Stomach (tissue), 8 donors: ENCODE measurements at regions not wholly inside any gene's neighbourhood (a gene's known extent, or its start where the extent isn't known, plus 50 kb on each side); places are given as distances from the start of the nearest gene placed in this dataset.
"Not testable (repeated sequence)": the region's sequence is repeated elsewhere in the genome, so short reads cannot be mapped to it uniquely, and the experiment has no call there.

Experiments
- DNase-seq, 2 donors: peaks; one replicate each; pipeline versions ENCODE4 v3.0.0 to v3.0.0-alpha.2; 2013 to 2019
- H3K27ac ChIP-seq, 5 donors: fragments of 200-600 bp in 4 of 5; sonication (generic) in 4 of 5; one replicate each; pipeline ENCODE4 v1.5.1; 2013 to 2019; ENCODE audit warnings: mild to moderate bottlenecking in 1 of 5, moderate library complexity in 1 of 5
- H3K27me3 ChIP-seq, 3 donors: fragments of 200-600 bp; sonication (generic); one replicate each; pipeline ENCODE4 v1.5.1; 2017 to 2019; ENCODE audit warnings: mixed run types in 1 of 3
- H3K36me3 ChIP-seq, 4 donors: fragments of 200-600 bp; sonication (generic); 1 replicate in 3 of 4; 2 replicates in 1 of 4; pipeline ENCODE4 v1.5.1; 2016 to 2019
- H3K4me1 ChIP-seq, 4 donors: fragments of 200-600 bp; sonication (generic); one replicate each; pipeline ENCODE4 v1.5.1; 2016 to 2019
- H3K4me3 ChIP-seq, 4 donors: fragments of 200-600 bp; sonication (generic) in 3 of 4; one replicate each; pipeline ENCODE4 v1.5.1; 2016 to 2019; ENCODE audit warnings: mild to moderate bottlenecking in 1 of 4
- H3K9me3 ChIP-seq, 4 donors: fragments of 200-600 bp; sonication (generic); one replicate each; pipeline ENCODE4 v1.5.1; 2016 to 2019
- EP300 ChIP-seq: sonication (generic); formaldehyde crosslinking; IDR thresholded peaks from one replicate; pipeline ENCODE4 v1.6.1; 2017; ENCODE audit warnings: antibody characterized with exemption
- POLR2A ChIP-seq, 4 donors: fragments of 450-650 bp; IDR thresholded peaks; one replicate each; pipeline ENCODE4 v1.6.1; 2016; ENCODE audit warnings: antibody characterized with exemption in 4 of 4, control low read depth in 2 of 4, mild to moderate bottlenecking in 1 of 4, moderate library complexity in 1 of 4
- POLR2AphosphoS5 ChIP-seq, 3 donors: sonication (generic); formaldehyde crosslinking; IDR thresholded peaks; one replicate each; pipeline ENCODE4 v1.6.1; 2016; ENCODE audit warnings: antibody characterized with exemption in 3 of 3
- WGBS, 5 donors: extraction: QIAGEN DNeasy Blood & Tissue Kit in 3 of 5; methylation state at CpG; one replicate each; pipeline versions ENCODE4 v1.1.5 to v1.1.7; 2013 to 2018; 5-methylcytosine and 5-hydroxymethylcytosine counted together
- intact Hi-C: fragments of 100-400 bp; cut with DNase I; formaldehyde crosslinking; loops from one replicate; pipeline ENCODE4 v1.15.1; 2023; ENCODE audit warnings: low total_unique reads
- TF ChIP-seq, protein P1 (sequence below), 7 experiments: fragments of 450-650 bp in 4 of 7; fragments of 200-600 bp in 3 of 7; sonication (generic) in 3 of 7; IDR thresholded peaks; one replicate each; pipeline ENCODE4 v1.5.1; 2016 to 2019; ENCODE audit warnings: antibody characterized with exemption in 7 of 7, control low read depth in 2 of 7, mild to moderate bottlenecking in 1 of 7
- donor health status: healthy with polysubstance abuse.
- donor health status: Bipolar disorder and iron deficiency.
- donor health status: healthy.

DNA sequence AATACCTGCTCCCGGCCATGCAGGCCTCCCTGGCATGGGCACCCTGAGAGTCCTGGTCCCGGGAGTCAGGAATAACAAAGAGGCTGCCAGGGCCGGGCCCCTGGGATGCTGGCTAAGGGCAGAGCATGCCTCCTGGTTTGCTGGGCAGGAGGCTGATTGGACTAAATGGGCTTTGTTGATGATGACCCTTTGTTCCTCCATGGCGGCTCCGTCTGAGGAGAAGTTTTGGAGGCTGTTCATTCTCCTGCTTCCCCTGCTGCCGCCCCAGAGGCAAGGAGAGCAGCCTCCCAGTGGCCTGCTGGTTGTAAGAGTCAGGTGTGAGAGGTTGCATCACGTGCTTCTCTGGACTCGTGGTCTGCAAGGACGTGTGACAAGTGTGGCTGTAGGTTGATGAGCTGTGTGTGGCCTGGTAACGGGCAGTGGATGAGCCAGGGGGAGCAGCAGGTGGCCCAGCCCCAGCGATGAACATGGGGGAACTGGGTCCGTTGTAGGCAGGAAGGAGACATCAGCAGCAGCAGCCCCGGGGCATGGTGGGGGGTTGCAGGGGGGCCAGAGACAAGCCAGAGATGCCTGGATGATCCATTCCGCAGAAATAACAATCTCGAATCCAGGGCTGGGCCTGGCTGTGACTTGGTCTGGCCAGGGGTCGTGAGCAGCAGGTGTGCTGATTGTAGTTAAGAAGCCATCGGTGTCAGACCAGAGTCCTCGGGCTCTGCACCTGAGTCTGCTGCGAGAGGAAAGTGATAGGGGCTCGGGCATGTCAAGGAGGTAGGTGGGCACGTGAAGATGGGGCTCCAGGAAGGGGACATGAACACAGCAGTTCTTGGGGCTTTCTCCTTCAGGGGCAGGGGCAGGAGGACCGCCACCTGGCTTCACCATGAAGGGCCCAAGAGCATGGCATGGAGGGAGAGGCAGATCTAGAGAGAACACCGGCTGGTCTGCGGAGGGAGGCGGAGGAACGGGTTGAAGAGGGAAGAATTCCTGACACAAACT is 101.4 kb downstream of the TNFRSF13B start:
- no peaks in the 10 kb centered on the region for H3K9me3 ChIP-seq
- no peak overlapping the region for H3K4me3 ChIP-seq
- no peak overlapping the region for H3K27ac ChIP-seq
- H3K36me3 ChIP-seq = no peaks in the 10 kb centered on the region
- DNase-seq = peak in 1 of 2 donors; percentile 21
- peaks cover 0 to 19% (median 0%) of the 10 kb centered on the region in 3 donors for H3K27me3 ChIP-seq
- intact Hi-C loops = no loop called here
- peaks cover 0 to 14% (median 3%) of the 10 kb centered on the region in 4 donors for H3K4me1 ChIP-seq
- no peak for TF ChIP-seq POLR2AphosphoS5 (IDR thresholded peaks at IDR 0.05)
- no peak for TF ChIP-seq EP300
- TF ChIP-seq, protein P1, sequence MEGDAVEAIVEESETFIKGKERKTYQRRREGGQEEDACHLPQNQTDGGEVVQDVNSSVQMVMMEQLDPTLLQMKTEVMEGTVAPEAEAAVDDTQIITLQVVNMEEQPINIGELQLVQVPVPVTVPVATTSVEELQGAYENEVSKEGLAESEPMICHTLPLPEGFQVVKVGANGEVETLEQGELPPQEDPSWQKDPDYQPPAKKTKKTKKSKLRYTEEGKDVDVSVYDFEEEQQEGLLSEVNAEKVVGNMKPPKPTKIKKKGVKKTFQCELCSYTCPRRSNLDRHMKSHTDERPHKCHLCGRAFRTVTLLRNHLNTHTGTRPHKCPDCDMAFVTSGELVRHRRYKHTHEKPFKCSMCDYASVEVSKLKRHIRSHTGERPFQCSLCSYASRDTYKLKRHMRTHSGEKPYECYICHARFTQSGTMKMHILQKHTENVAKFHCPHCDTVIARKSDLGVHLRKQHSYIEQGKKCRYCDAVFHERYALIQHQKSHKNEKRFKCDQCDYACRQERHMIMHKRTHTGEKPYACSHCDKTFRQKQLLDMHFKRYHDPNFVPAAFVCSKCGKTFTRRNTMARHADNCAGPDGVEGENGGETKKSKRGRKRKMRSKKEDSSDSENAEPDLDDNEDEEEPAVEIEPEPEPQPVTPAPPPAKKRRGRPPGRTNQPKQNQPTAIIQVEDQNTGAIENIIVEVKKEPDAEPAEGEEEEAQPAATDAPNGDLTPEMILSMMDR (IDR thresholded peaks at IDR 0.05) = no peak
- no peak for TF ChIP-seq POLR2A (IDR thresholded peaks at IDR 0.05)
- WGBS, 5 donors = 83 to 89% (median 84%) methylated on average over 23 to 26 of the region's 26 CpGs

DNA sequence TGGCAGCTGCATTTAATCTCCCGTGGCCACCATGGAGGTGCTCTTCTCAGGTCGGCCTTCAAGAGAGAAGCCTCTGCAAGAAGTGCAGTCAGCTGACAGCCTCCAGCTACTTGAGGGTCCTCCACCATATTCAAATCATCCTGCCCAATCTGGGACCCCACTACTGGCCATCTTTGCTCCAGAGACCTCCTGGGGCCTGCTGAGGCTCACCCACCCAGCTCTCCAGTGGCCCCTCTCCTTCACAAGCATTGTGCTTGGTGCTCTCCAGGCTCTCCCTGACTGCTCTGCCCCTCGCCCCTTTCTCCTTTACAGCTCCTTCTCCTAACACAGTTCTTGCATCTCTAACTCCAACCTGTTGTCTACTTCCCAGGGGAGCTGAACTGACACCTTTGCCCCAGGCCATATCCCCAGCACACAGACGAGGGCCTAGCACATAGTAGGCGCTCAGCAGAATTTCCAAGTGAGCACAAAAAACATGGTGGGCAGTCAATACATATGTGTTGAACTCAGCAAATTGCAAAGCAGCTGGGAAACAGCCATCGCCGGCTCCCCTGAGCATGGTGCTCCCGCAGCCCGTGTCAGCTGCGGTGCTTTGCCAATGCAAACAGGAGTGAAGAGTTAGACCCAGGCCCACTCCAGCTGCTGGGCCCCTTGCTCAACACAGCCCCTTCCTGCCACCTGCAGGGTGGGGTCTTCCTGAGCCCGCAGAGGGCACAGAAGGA is 102.2 kb downstream of the TNFRSF13B start:
- H3K9me3 ChIP-seq, H3K36me3 ChIP-seq, intact Hi-C loops, H3K4me3 ChIP-seq, H3K27ac ChIP-seq: not testable (repeated sequence)
- 65 to 91% (median 89%) methylated on average over 3 to 10 of the region's 11 CpGs for WGBS, 5 donors
- DNase-seq = peak in 1 of 2 donors; percentile 8
- Histone ChIP-seq H3K4me1 (peaks cover 0 to 14% (median 3%) of the 10 kb centered on the region in 4 donors), H3K27me3 (peaks cover 0 to 19% (median 0%) of the 10 kb centered on the region in 3 donors)

DNA sequence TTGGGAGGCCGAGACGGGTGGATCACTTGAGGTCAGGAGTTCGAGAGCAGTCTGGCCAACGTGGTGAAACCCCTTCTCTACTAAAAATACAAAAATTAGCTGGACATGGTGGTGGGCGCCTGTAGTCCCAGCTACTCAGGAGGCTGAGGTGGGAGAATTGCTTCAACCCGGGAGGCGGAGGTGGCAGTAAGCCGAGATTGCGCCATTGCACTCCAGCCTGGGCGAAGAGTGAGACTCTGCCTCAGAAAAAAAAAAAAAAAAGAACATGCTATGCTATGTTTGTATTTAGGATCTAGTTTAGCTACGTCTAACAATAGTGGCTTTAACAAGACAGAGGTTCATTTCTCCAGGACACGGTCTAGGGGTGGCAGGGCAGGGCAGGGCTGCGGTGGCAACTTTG is 103.3 kb downstream of the TNFRSF13B start:
- H3K36me3 ChIP-seq, H3K4me3 ChIP-seq, H3K27ac ChIP-seq, DNase-seq, H3K9me3 ChIP-seq, intact Hi-C loops: not testable (repeated sequence)
- WGBS, 5 donors = 91 to 96% (median 94%) methylated on average over 13 of the region's 13 CpGs
- Histone ChIP-seq H3K4me1 (peaks cover 0 to 14% (median 3%) of the 10 kb centered on the region in 4 donors), H3K27me3 (peaks cover 0 to 15% (median 0%) of the 10 kb centered on the region in 3 donors)

DNA sequence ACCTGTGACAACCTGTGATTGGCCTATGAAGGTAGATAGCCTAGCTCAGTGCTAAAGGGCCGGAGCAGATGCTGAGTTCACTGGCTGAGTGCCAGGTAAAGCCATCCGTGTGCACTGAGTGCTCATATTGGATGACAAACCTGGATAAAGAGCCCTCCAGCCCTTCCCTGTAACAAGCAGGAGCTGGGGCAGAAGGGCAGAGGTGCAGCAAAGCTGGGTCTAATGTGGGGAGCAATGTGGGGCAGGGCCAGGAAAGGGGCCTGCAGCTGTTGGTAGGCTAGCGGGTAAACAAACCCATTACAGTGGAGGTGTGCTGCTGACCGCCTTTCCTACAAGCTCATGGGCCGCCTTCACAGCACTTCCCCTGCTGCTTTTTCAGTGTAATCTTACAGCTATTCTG is 104.4 kb downstream of the TNFRSF13B start:
- H3K27ac ChIP-seq, H3K4me3 ChIP-seq, H3K4me1 ChIP-seq, intact Hi-C loops, H3K27me3 ChIP-seq, H3K9me3 ChIP-seq, DNase-seq, H3K36me3 ChIP-seq: not testable (repeated sequence)
- WGBS, 5 donors = 64 to 94% (median 72%) methylated on average over 2 to 4 of the region's 5 CpGs

DNA sequence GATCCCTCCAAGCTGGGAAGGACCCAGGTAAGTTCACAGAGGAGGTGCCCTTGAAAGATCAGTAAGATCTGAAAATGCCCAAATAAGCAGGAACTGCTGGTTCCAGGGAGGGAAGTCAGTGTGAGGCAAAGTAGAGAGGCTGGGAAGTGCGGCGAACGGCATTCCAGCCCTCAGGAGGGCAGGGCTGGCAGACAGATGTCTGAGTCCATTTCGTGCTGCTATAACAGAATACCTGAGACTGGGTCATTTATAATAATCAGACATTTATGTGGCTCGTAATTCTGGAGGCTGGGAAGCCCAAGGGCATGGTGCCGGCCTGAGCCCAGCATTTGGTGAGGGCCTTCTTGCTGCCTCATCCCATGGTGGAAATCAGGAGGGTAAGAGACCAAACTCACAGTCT is 105.1 kb downstream of the TNFRSF13B start:
- H3K36me3 ChIP-seq, DNase-seq, H3K9me3 ChIP-seq, intact Hi-C loops, H3K27me3 ChIP-seq, H3K4me3 ChIP-seq, H3K4me1 ChIP-seq: not testable (repeated sequence)
- peak overlapping the region in 1 of 5 donors; percentile 14 for H3K27ac ChIP-seq
- WGBS, 5 donors = 86 to 93% (median 89%) methylated on average over 5 to 6 of the region's 6 CpGs

DNA sequence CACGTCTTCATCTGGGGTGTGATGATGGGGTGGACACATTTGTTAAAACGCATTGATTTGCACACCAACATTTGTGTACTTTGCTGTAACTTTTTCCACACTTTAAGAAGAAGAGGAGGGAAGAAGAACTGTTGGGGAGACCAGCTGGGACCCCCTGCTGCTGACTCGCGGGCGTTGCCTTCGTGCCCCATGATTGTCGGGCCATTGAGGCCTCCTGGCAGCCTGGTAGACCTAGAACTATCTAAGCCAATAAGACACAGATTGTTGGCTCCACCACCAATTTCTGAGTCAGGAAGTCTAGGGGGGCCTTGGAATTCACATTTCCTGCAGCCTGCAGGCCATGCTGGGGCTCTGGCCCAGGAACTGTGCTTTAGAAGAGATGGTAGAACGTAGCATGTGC is 105.5 kb downstream of the TNFRSF13B start:
- WGBS, 5 donors = 81 to 90% (median 86%) methylated on average over 8 of the region's 8 CpGs
- H3K27ac ChIP-seq = peak overlapping the region in 2 of 5 donors; percentile 14 to 39
- H3K36me3 ChIP-seq = no peaks in the 10 kb centered on the region
- DNase-seq = no peak
- no peaks in the 10 kb centered on the region for H3K9me3 ChIP-seq
- intact Hi-C loops = no loop called here
- no peaks in the 10 kb centered on the region for H3K27me3 ChIP-seq
- peaks cover 0 to 7% (median 3%) of the 10 kb centered on the region in 4 donors for H3K4me1 ChIP-seq
- no peak overlapping the region for H3K4me3 ChIP-seq
- TF ChIP-seq EP300 (no peak), POLR2AphosphoS5 (IDR thresholded peaks at IDR 0.05) (no peak), POLR2A (IDR thresholded peaks at IDR 0.05) (no peak)
- TF ChIP-seq, protein P1 (IDR thresholded peaks at IDR 0.05) = no peak

DNA sequence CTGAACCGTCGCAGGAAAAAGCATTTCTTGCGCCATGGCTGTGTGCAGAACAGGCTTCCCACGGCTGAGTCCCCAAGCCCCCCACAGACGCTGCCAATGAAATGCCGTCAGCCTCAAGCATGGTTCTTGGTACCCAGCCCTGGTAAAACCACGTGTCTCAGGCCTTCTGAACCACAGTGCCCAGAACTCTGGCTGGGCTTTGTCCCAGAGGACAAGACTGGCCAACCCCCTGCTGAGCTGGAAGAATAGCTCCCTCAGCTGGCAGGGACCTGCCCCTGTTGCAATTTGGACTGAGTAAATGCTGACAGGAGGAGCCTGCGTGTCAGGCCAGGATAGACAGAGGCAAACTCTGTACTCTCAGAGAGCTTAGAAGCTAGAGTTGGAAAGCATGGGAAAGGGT is 106.2 kb downstream of the TNFRSF13B start:
- H3K27me3 ChIP-seq, H3K9me3 ChIP-seq, H3K4me1 ChIP-seq, H3K4me3 ChIP-seq, intact Hi-C loops, DNase-seq, H3K36me3 ChIP-seq: not testable (repeated sequence)
- WGBS, 5 donors = 41 to 59% (median 52%) methylated on average over 1 of the region's 8 CpGs
- H3K27ac ChIP-seq = peak overlapping the region in 2 of 5 donors; percentile 39 to 48

DNA sequence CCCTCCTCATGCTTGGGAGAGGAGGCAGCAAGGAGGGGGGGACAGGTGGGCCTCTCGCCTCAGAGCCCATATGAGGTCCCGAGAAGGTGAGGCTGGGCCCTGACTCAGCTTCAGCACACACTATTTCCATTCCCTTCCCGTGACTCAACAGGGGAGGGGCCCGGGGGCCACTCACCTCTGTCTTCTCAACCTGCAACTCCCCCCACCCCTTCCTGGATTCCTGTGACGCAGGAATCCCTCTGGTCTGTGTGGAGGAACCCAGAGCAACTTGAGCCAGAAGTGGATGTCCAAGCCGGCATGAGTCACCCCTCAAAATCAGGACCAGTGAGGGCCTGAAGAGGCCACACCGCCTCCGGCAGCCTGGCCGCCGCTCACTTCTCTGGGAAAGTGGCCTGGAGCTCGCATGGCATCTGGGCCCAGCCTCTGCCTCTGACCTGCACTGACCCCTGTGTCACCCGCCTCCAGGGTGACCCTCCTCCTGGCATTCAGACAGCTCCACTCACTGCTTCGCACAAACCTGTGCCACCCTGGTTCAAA is 106.8 kb downstream of the TNFRSF13B start:
- 23 to 41% (median 41%) methylated on average over 5 to 6 of the region's 13 CpGs; no CpG with 5 or more reads in 2 of the 5 donors for whole genome bisulfite sequencing, 5 donors
- H3K4me3 ChIP-seq, H3K27ac ChIP-seq, H3K27me3 ChIP-seq, H3K9me3 ChIP-seq, H3K4me1 ChIP-seq, DNase-seq, H3K36me3 ChIP-seq, intact Hi-C loops: not testable (repeated sequence)
